CD8-positive, alpha-beta memory T cell (primary cell): ENCODE measurements at regions not wholly inside any gene's neighbourhood (a gene's known extent, or its start where the extent isn't known, plus 50 kb on each side); places are given as distances from the start of the nearest gene placed in this dataset.

Source experiments
- CTCF ChIA-PET: fragments of 350-600 bp; sonication (Branson Sonifier 250); formaldehyde crosslinking; loops from one replicate; lab custom pipeline; 2021; ENCODE audit warnings: antibody characterized with exemption; lab: Charles Lee
- POLR2A ChIA-PET: fragments of 350-600 bp; sonication (Branson Sonifier 250); formaldehyde crosslinking; loops from one replicate; lab custom pipeline; 2021; ENCODE audit warnings: antibody characterized with exemption; lab: Charles Lee
- DNase-seq, 5 donors: peaks; one replicate each; pipeline versions ENCODE4 v3.0.0 to v3.0.0-alpha.2; 2020 to 2022; ENCODE audit warnings: mixed read lengths in 1 of 5
- H3K27ac ChIP-seq: one replicate; pipeline ENCODE4 v1.7.0; 2013; ENCODE audit warnings: low read depth, mild to moderate bottlenecking, low read length, moderate library complexity
- H3K27me3 ChIP-seq: 2 replicates; pipeline ENCODE4 v1.7.0; 2013; ENCODE audit warnings: low read length, mild to moderate bottlenecking; ENCODE audit not compliant: insufficient read depth, poor library complexity, severe bottlenecking
- H3K36me3 ChIP-seq: 2 replicates; pipeline ENCODE4 v1.7.0; 2013; ENCODE audit warnings: mild to moderate bottlenecking, low read length, moderate library complexity; ENCODE audit not compliant: insufficient read depth
- H3K4me1 ChIP-seq: 2 replicates; pipeline ENCODE4 v1.7.0; 2013; ENCODE audit warnings: mild to moderate bottlenecking, low read length, moderate library complexity; ENCODE audit not compliant: insufficient read depth
- H3K4me3 ChIP-seq: 2 replicates; pipeline ENCODE4 v1.7.0; 2013; ENCODE audit warnings: mild to moderate bottlenecking, low read length
- H3K9me3 ChIP-seq: 2 replicates; pipeline ENCODE4 v1.7.0; 2013; ENCODE audit warnings: mild to moderate bottlenecking, low read length
- H3K27ac Mint-ChIP-seq, 8 donors: one replicate each; pipeline ENCODE4 v1.8.0; 2020 to 2021; ENCODE audit warnings: mixed read lengths in 8 of 8, mild to moderate bottlenecking in 6 of 8, inconsistent platforms in 3 of 8, moderate library complexity in 3 of 8
- H3K27me3 Mint-ChIP-seq, 2 donors: one replicate each; pipeline ENCODE4 v1.8.0; 2020 to 2021; ENCODE audit warnings: mixed read lengths in 2 of 2, mild to moderate bottlenecking in 1 of 2, moderate library complexity in 1 of 2
- H3K36me3 Mint-ChIP-seq, 3 donors: one replicate each; pipeline ENCODE4 v1.8.0; 2020 to 2021; ENCODE audit warnings: mixed read lengths in 3 of 3, inconsistent platforms in 1 of 3, mild to moderate bottlenecking in 1 of 3
- H3K4me1 Mint-ChIP-seq, 3 donors: one replicate each; pipeline ENCODE4 v1.8.0; 2020 to 2021; ENCODE audit warnings: mixed read lengths in 3 of 3, inconsistent platforms in 1 of 3, mild to moderate bottlenecking in 1 of 3
- H3K4me3 Mint-ChIP-seq, 7 donors: one replicate each; pipeline ENCODE4 v1.8.0; 2020 to 2021; ENCODE audit warnings: mixed read lengths in 7 of 7, mild to moderate bottlenecking in 6 of 7, moderate library complexity in 4 of 7, inconsistent platforms in 2 of 7
- H3K9me3 Mint-ChIP-seq, 5 donors: one replicate each; pipeline ENCODE4 v1.8.0; 2020 to 2022; ENCODE audit warnings: mixed read lengths in 5 of 5, mild to moderate bottlenecking in 3 of 5, moderate library complexity in 2 of 5, inconsistent platforms in 1 of 5

GRCh38 chr5:68367287-68367686, 151.7 kb downstream of the PIK3R1 start:
- peaks cover 0 to 4% of the 10 kb centered on the region in 2 donors for H3K27me3 Mint-ChIP-seq
- no peak for DNase-seq
- H3K27ac ChIP-seq, result no peak overlapping the region
- H3K4me1 Mint-ChIP-seq, result peaks cover 28 to 49% (median 33%) of the 10 kb centered on the region in 3 donors
- ChIA-PET POLR2A (no interaction called here), CTCF (interaction anchor here (1.8 kb wide), 1 partner anchor 19 kb away, joined by 3 read pairs; no protein-coding TSS in a partner anchor)
- H3K9me3 Mint-ChIP-seq, result peaks cover 0 to 4% (median 1%) of the 10 kb centered on the region in 5 donors
- peaks cover 22% of the 10 kb centered on the region for H3K4me1 ChIP-seq
- H3K27ac Mint-ChIP-seq, result no peak overlapping the region
- H3K4me3 Mint-ChIP-seq, result no peak overlapping the region
- no peaks in the 10 kb centered on the region for H3K27me3 ChIP-seq
- H3K36me3 ChIP-seq, result no peaks in the 10 kb centered on the region
- peaks cover 0 to 3% (median 1%) of the 10 kb centered on the region in 3 donors for H3K36me3 Mint-ChIP-seq
- H3K4me3 ChIP-seq, result no peak overlapping the region
- H3K9me3 ChIP-seq, result no peaks in the 10 kb centered on the region

GRCh38 chr5:68367717-68368116, 152.2 kb downstream of the PIK3R1 start:
- Mint-ChIP-seq H3K36me3 (peaks cover 0 to 1% (median 0%) of the 10 kb centered on the region in 3 donors), H3K9me3 (peaks cover 0 to 4% (median 1%) of the 10 kb centered on the region in 5 donors), H3K27ac (no peak overlapping the region), H3K27me3 (no peaks in the 10 kb centered on the region), H3K4me1 (peaks cover 28 to 49% (median 33%) of the 10 kb centered on the region in 3 donors), H3K4me3 (no peak overlapping the region)
- H3K4me3 ChIP-seq, result no peak overlapping the region
- CTCF ChIA-PET, result interaction anchor here (1.8 kb wide), 1 partner anchor 18 kb away, joined by 3 read pairs; no protein-coding TSS in a partner anchor
- no peak overlapping the region for H3K27ac ChIP-seq
- H3K4me1 ChIP-seq, result peaks cover 22% of the 10 kb centered on the region
- H3K27me3 ChIP-seq, result no peaks in the 10 kb centered on the region
- POLR2A ChIA-PET, result no interaction called here
- no peaks in the 10 kb centered on the region for H3K36me3 ChIP-seq
- no peaks in the 10 kb centered on the region for H3K9me3 ChIP-seq
- no peak for DNase-seq

DNA sequence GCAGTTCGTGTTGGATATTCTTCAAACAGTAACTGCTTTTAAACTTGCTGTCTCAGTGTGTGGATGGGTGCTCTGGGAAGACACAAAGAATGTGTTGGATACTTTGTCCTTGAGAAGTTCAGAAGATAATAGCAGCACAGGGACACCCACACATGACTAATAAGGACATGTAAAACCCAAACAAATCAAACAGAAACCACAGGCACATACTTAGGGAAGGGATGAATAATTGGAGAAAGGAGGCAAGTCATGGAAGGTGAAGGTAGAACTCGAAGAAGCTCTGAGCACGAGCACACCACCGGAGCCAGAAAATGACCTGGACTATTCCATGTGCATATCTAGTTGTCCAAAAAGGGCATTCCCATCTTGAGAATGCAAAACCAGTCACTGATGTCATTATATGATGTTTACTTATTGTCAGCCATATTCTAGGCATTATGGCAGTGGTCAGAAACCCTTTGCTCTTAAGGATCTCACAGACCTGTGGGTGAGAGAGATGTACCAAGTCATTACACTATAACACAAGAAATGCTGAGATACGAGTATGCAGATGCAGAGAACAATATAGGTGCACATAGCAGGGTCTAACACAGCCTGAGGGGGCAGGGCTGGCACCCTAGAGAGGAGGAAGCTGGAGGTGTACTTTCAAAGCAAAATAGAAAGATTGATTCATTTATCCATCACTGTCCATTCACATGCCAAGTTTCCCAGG, 152.9 kb downstream of the PIK3R1 start:
- no peak overlapping the region for H3K27ac ChIP-seq
- no peaks in the 10 kb centered on the region for H3K36me3 ChIP-seq
- peaks cover 0 to 2% (median 1%) of the 10 kb centered on the region in 5 donors for H3K9me3 Mint-ChIP-seq
- H3K9me3 ChIP-seq, result no peaks in the 10 kb centered on the region
- no peak for DNase-seq
- no peaks in the 10 kb centered on the region for H3K27me3 Mint-ChIP-seq
- H3K4me1 Mint-ChIP-seq, result peaks cover 28 to 49% (median 33%) of the 10 kb centered on the region in 3 donors
- no peaks in the 10 kb centered on the region for H3K27me3 ChIP-seq
- H3K4me1 ChIP-seq, result peaks cover 22% of the 10 kb centered on the region
- peak overlapping the region; percentile 8 to 84 (median 55) for H3K4me3 Mint-ChIP-seq
- H3K36me3 Mint-ChIP-seq, result peaks cover 0 to 5% (median 1%) of the 10 kb centered on the region in 3 donors
- peak overlapping the region in 6 of 8 donors; percentile 57 to 87 (median 80) for H3K27ac Mint-ChIP-seq
- POLR2A ChIA-PET, result no interaction called here
- CTCF ChIA-PET, result interaction anchor here (1.8 kb wide), 1 partner anchor 18 kb away, joined by 3 read pairs; no protein-coding TSS in a partner anchor
- no peak overlapping the region for H3K4me3 ChIP-seq

DNA sequence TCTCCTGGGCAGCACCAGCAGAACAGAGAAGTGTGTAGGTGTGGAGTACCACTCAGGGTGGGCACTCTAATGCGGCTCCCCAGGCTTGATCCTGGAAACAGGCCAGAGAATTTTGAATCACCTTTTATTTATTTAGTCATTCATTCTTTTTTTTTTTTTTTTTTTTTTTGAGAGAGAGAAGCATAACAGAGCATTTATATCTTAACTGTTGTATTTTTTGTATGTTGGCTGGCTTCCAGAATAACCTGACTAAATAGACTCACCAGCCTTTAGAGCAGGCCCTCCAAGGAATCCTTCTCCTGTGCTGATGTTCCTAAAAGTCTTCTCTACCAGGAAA, 153.4 kb downstream of the PIK3R1 start:
- DNase-seq, result peak in 1 of 5 donors; percentile 1
- Histone ChIP-seq H3K27ac (peak overlapping the region; percentile 3), H3K9me3 (no peaks in the 10 kb centered on the region), H3K4me1 (peaks cover 22% of the 10 kb centered on the region), H3K4me3 (peak overlapping the region; percentile 27), H3K36me3 (no peaks in the 10 kb centered on the region), H3K27me3 (no peaks in the 10 kb centered on the region)
- peak overlapping the region; percentile 38 to 84 (median 70) for H3K4me3 Mint-ChIP-seq
- H3K27ac Mint-ChIP-seq, result peak overlapping the region in 7 of 8 donors; percentile 57 to 97 (median 86)
- ChIA-PET POLR2A (no interaction called here), CTCF (no interaction called here)
- peaks cover 0 to 7% (median 1%) of the 10 kb centered on the region in 3 donors for H3K36me3 Mint-ChIP-seq
- H3K27me3 Mint-ChIP-seq, result no peaks in the 10 kb centered on the region
- H3K4me1 Mint-ChIP-seq, result peaks cover 28 to 49% (median 33%) of the 10 kb centered on the region in 3 donors
- H3K9me3 Mint-ChIP-seq, result peaks cover 0 to 2% (median 0%) of the 10 kb centered on the region in 5 donors

DNA sequence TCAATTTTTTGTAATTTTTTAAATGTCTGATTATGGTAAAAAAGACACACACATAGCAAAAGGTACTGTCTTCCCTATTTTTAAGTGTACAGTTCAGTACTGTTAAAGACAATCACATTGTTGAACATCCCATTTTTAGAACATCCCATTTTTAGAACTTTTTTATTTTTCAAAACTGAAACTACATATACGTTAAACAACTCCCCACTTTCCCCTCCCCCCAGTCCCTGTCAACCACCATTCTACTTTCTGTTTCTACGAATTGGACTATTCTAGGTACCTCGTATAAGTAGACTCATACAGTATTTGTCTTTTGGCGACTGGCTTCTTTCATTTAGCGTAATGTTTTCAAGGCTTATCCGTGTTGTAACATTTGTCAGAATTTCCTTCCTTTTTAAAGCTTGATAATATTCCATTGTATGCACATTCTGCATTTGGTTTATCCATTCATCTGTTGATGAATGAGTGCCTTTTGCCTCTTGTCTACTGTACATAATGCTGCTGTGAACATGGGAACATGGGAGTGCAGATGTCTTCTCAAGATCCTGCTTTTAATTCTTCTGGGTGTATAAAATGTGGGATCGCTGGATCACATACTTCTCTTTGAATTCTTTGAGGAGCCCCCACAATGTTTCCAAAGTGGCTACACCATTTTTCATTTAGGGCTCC, 154.0 kb downstream of the PIK3R1 start:
- ChIA-PET POLR2A (no interaction called here), CTCF (no interaction called here)
- Histone ChIP-seq H3K27ac (peak overlapping the region; percentile 3), H3K27me3 (no peaks in the 10 kb centered on the region), H3K36me3 (no peaks in the 10 kb centered on the region), H3K4me3 (peak overlapping the region; percentile 27), H3K9me3 (no peaks in the 10 kb centered on the region), H3K4me1 (peaks cover 22% of the 10 kb centered on the region)
- peak; percentile 4 to 62 (median 34) for DNase-seq
- Mint-ChIP-seq H3K27ac (peak overlapping the region; percentile 32 to 97 (median 86)), H3K9me3 (peaks cover 0 to 2% (median 0%) of the 10 kb centered on the region in 5 donors), H3K36me3 (peaks cover 0 to 11% (median 1%) of the 10 kb centered on the region in 3 donors), H3K4me3 (peak overlapping the region; percentile 13 to 84 (median 80)), H3K4me1 (peaks cover 28 to 49% (median 33%) of the 10 kb centered on the region in 3 donors), H3K27me3 (no peaks in the 10 kb centered on the region)

DNA sequence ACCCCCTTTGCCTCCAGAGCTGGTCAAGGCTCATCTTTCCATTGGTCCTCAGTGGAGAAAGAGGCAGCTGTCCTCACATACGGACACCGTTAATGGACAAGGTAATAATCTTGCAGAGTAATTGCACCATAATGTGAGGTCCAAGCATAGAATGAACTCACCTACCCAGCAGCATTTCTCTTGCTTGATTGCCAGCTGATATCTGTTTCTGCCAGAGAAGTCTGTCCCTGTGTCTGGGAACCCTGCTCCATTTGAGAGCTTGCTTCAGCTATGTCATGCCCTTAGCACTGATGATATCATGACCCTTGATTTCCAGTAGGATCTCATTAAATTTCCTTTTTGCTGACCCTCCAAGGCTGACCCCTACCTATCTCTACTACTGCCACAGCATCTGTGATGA, 154.6 kb downstream of the PIK3R1 start:
- Histone ChIP-seq H3K4me3 (peak overlapping the region; percentile 27), H3K4me1 (peaks cover 22% of the 10 kb centered on the region), H3K27ac (no peak overlapping the region), H3K27me3 (no peaks in the 10 kb centered on the region), H3K9me3 (no peaks in the 10 kb centered on the region), H3K36me3 (no peaks in the 10 kb centered on the region)
- ChIA-PET POLR2A (interaction anchor here (0.7 kb wide), 1 partner anchor 26 kb away, joined by 3 read pairs; no protein-coding TSS in a partner anchor), CTCF (interaction anchor here (1.3 kb wide), 1 partner anchor 8 kb away, joined by 3 read pairs; no protein-coding TSS in a partner anchor)
- H3K4me3 Mint-ChIP-seq, result peak overlapping the region in 5 of 7 donors; percentile 70 to 84 (median 81)
- H3K9me3 Mint-ChIP-seq, result peaks cover 0 to 2% (median 0%) of the 10 kb centered on the region in 5 donors
- H3K27ac Mint-ChIP-seq, result peak overlapping the region in 6 of 8 donors; percentile 20 to 88 (median 57)
- no peaks in the 10 kb centered on the region for H3K27me3 Mint-ChIP-seq
- peaks cover 28 to 51% (median 36%) of the 10 kb centered on the region in 3 donors for H3K4me1 Mint-ChIP-seq
- DNase-seq, result no peak
- H3K36me3 Mint-ChIP-seq, result peaks cover 0 to 11% (median 1%) of the 10 kb centered on the region in 3 donors

- Histone ChIP-seq H3K36me3 (no peaks in the 10 kb centered on the region), H3K27ac (no peak overlapping the region), H3K27me3 (no peaks in the 10 kb centered on the region), H3K9me3 (no peaks in the 10 kb centered on the region), H3K4me3 (no peak overlapping the region), H3K4me1 (peaks cover 22% of the 10 kb centered on the region)
- peaks cover 0 to 2% (median 0%) of the 10 kb centered on the region in 5 donors for H3K9me3 Mint-ChIP-seq
- no peaks in the 10 kb centered on the region for H3K27me3 Mint-ChIP-seq
- POLR2A ChIA-PET, result no interaction called here
- peaks cover 0 to 11% (median 1%) of the 10 kb centered on the region in 3 donors for H3K36me3 Mint-ChIP-seq
- no peak for DNase-seq
- CTCF ChIA-PET, result interaction anchor here (1.3 kb wide), 1 partner anchor 9 kb away, joined by 3 read pairs; no protein-coding TSS in a partner anchor
- peaks cover 23 to 54% (median 32%) of the 10 kb centered on the region in 3 donors for H3K4me1 Mint-ChIP-seq
- H3K4me3 Mint-ChIP-seq, result no peak overlapping the region
- no peak overlapping the region for H3K27ac Mint-ChIP-seq
These were observed 156.1 kb downstream of the PIK3R1 start for GRCh38 chr5:68371607-68372006.
